ENCODE measurements at regions not wholly inside any gene's neighbourhood (a gene's known extent, or its start where the extent isn't known, plus 50 kb on each side); places are given as distances from the start of the nearest gene placed in this dataset.

DNA sequence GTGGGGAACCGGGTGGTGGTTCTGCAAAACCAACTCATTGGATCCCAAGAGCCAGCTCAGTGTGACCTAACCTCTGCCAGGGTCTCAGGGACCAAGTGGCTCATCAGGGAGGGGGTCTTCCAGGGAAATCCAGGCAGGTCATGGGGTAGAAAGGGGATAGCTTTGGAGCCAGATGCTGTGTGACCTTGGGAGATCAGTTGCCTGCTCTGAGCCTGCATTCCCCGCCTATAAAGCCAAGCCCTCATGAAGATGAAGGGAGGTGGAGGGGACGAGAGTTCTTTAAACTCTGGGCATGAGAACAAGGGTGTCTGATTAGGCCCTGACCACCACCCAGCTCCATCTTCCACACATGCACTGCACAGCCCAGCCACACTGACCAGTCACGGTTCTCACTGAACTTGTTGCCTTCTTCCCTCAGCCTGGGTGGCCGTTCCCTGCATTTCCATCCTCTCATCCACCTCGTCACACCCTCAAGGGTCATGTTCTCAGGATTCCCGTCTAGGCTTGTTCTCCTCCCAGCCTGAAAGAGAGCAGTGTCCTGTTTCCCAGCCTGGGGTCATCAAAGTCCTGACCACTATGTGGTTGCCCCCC, 475.5 kb downstream of the TBC1D22A start:
- TF ChIP-seq, protein P1, sequence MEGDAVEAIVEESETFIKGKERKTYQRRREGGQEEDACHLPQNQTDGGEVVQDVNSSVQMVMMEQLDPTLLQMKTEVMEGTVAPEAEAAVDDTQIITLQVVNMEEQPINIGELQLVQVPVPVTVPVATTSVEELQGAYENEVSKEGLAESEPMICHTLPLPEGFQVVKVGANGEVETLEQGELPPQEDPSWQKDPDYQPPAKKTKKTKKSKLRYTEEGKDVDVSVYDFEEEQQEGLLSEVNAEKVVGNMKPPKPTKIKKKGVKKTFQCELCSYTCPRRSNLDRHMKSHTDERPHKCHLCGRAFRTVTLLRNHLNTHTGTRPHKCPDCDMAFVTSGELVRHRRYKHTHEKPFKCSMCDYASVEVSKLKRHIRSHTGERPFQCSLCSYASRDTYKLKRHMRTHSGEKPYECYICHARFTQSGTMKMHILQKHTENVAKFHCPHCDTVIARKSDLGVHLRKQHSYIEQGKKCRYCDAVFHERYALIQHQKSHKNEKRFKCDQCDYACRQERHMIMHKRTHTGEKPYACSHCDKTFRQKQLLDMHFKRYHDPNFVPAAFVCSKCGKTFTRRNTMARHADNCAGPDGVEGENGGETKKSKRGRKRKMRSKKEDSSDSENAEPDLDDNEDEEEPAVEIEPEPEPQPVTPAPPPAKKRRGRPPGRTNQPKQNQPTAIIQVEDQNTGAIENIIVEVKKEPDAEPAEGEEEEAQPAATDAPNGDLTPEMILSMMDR (IDR thresholded peaks at IDR 0.05 in 8 of 11, conservative IDR thresholded peaks at IDR 0.05 in 3 of 11), result no peak
- TF ChIP-seq POLR2A (IDR thresholded peaks at IDR 0.05), result no peak

Measured in spleen (tissue), 7 donors.